ENCODE measurements at regions not wholly inside any gene's neighbourhood (a gene's known extent, or its start where the extent isn't known, plus 50 kb on each side); places are given as distances from the start of the nearest gene placed in this dataset.

GRCh38 chr7:33781796-33782195 lies 123.5 kb upstream of the BMPER start:
- Histone ChIP-seq H3K4me2 (ENCODE audit: low read depth, low read length, poor library complexity, severe bottlenecking) (no peak overlapping the region), H2AFZ (ENCODE audit: low read length) (no peak overlapping the region), H3K9me2 (replicated peaks; ENCODE audit: insufficient read depth, low read length) (no peaks in the 10 kb centered on the region), H3K27ac (ENCODE audit: low read length) (no peak overlapping the region), H3K4me1 (ENCODE audit: low read length) (no peaks in the 10 kb centered on the region), H4K20me1 (ENCODE audit: insufficient read depth, low read depth, low read length) (no peaks in the 10 kb centered on the region), H3K9me3 (ENCODE audit: low read length) (no peaks in the 10 kb centered on the region), H3K27me3 (ENCODE audit: low read length) (no peaks in the 10 kb centered on the region), H3K36me3 (ENCODE audit: insufficient read depth, low read length) (no peaks in the 10 kb centered on the region), H3K79me2 (ENCODE audit: low read length) (no peaks in the 10 kb centered on the region), H3K4me3 (ENCODE audit: low read length) (no peak overlapping the region), H3K9ac (ENCODE audit: low read length) (no peak overlapping the region)
- DNase-seq: no peak

DNA sequence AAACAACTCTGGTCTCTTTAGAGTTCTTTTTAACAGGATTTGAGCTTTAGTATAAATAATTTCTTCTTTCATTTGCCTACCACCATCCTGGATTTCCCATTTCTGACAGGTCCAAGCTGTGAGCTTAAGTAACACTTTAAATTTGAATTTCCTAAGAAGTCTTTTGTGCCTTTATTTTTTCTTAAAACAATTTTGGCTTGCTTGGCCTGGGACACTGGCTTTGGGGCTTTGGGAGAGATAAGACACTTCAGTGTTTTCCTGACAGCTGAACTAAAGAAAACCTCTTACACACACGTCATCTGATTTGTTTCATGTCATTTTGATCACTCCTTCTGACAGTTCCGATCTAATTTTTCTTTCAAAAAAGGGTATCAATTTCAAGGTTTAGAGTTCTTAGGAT lies 121.3 kb upstream of the BMPER start:
- Histone ChIP-seq H2AFZ (ENCODE audit: low read length) (no peak overlapping the region), H3K9me3 (ENCODE audit: low read length) (no peaks in the 10 kb centered on the region), H3K4me1 (ENCODE audit: low read length) (no peaks in the 10 kb centered on the region), H4K20me1 (ENCODE audit: insufficient read depth, low read depth, low read length) (no peaks in the 10 kb centered on the region), H3K9ac (ENCODE audit: low read length) (no peak overlapping the region), H3K27me3 (ENCODE audit: low read length) (no peaks in the 10 kb centered on the region), H3K27ac (ENCODE audit: low read length) (no peak overlapping the region), H3K36me3 (ENCODE audit: insufficient read depth, low read length) (no peaks in the 10 kb centered on the region), H3K79me2 (ENCODE audit: low read length) (no peaks in the 10 kb centered on the region), H3K9me2 (replicated peaks; ENCODE audit: insufficient read depth, low read length) (no peaks in the 10 kb centered on the region), H3K4me2 (ENCODE audit: low read depth, low read length, poor library complexity, severe bottlenecking) (no peak overlapping the region), H3K4me3 (ENCODE audit: low read length) (no peak overlapping the region)
- no peak for DNase-seq

- no peaks in the 10 kb centered on the region for H3K27me3 ChIP-seq (ENCODE audit: low read length)
- H3K9me3 ChIP-seq (ENCODE audit: low read length): no peaks in the 10 kb centered on the region
- no peak overlapping the region for H3K4me3 ChIP-seq (ENCODE audit: low read length)
- H4K20me1 ChIP-seq (ENCODE audit: insufficient read depth, low read depth, low read length): no peaks in the 10 kb centered on the region
- no peaks in the 10 kb centered on the region for H3K79me2 ChIP-seq (ENCODE audit: low read length)
- H3K4me2 ChIP-seq (ENCODE audit: low read depth, low read length, poor library complexity, severe bottlenecking): no peak overlapping the region
- H3K4me1 ChIP-seq (ENCODE audit: low read length): no peaks in the 10 kb centered on the region
- no peaks in the 10 kb centered on the region for H3K9me2 ChIP-seq (replicated peaks; ENCODE audit: insufficient read depth, low read length)
- DNase-seq: no peak
- H3K36me3 ChIP-seq (ENCODE audit: insufficient read depth, low read length): no peaks in the 10 kb centered on the region
- no peak overlapping the region for H2AFZ ChIP-seq (ENCODE audit: low read length)
- no peak overlapping the region for H3K27ac ChIP-seq (ENCODE audit: low read length)
- no peak overlapping the region for H3K9ac ChIP-seq (ENCODE audit: low read length)
Measured at GRCh38 chr7:33788531-33788930, 116.8 kb upstream of the BMPER start.

DNA sequence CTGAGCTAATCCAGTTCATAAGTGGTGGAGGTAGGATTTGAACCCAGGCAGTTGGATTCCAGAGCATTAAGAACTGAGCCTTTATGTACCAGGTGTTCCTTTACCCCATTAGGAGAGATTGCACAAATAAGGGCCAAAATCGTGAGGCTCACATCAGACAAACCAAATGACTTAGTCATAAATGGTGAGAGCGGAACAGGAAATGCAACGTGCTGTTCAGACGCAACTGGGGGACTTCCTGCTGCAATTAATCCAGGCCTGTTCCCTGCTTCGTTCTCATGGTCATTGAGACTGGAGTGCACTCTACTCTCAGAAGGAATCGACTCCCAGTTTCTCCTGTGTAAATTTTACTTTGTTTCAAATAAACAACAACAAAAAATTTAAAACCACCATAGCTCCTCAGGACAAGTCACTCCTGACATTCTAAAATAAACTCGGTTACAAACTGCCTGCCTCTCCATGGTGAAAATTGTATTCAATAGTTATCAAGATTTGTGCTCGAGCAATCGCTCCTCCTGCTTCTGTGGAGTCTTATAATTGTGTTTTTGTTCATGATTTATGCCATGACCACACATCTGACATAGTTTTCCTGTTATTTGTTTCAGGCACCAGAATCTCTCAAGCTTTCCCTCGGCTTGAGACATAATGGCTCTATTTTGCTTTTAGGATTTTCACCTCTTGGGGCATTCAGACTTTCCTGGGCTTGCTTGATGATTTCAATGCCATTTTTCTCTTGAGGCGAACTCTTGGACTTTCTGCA lies 115.3 kb upstream of the BMPER start:
- Histone ChIP-seq H3K9me3 (ENCODE audit: low read length) (no peaks in the 10 kb centered on the region), H3K36me3 (ENCODE audit: insufficient read depth, low read length) (no peaks in the 10 kb centered on the region), H2AFZ (ENCODE audit: low read length) (no peak overlapping the region), H3K79me2 (ENCODE audit: low read length) (no peaks in the 10 kb centered on the region), H4K20me1 (ENCODE audit: insufficient read depth, low read depth, low read length) (no peaks in the 10 kb centered on the region), H3K4me3 (ENCODE audit: low read length) (no peak overlapping the region), H3K9ac (ENCODE audit: low read length) (no peak overlapping the region), H3K4me1 (ENCODE audit: low read length) (no peaks in the 10 kb centered on the region), H3K9me2 (replicated peaks; ENCODE audit: insufficient read depth, low read length) (no peaks in the 10 kb centered on the region), H3K27me3 (ENCODE audit: low read length) (no peaks in the 10 kb centered on the region), H3K4me2 (ENCODE audit: low read depth, low read length, poor library complexity, severe bottlenecking) (no peak overlapping the region), H3K27ac (ENCODE audit: low read length) (no peak overlapping the region)
- DNase-seq: no peak

GRCh38 chr7:33790746-33791145 lies 114.6 kb upstream of the BMPER start:
- Histone ChIP-seq H3K4me3 (ENCODE audit: low read length) (no peak overlapping the region), H3K4me2 (ENCODE audit: low read depth, low read length, poor library complexity, severe bottlenecking) (no peak overlapping the region), H4K20me1 (ENCODE audit: insufficient read depth, low read depth, low read length) (no peaks in the 10 kb centered on the region), H2AFZ (ENCODE audit: low read length) (no peak overlapping the region), H3K9ac (ENCODE audit: low read length) (no peak overlapping the region), H3K9me2 (replicated peaks; ENCODE audit: insufficient read depth, low read length) (no peaks in the 10 kb centered on the region), H3K27me3 (ENCODE audit: low read length) (no peaks in the 10 kb centered on the region), H3K27ac (ENCODE audit: low read length) (no peak overlapping the region), H3K4me1 (ENCODE audit: low read length) (no peaks in the 10 kb centered on the region), H3K79me2 (ENCODE audit: low read length) (no peaks in the 10 kb centered on the region), H3K9me3 (ENCODE audit: low read length) (no peaks in the 10 kb centered on the region), H3K36me3 (ENCODE audit: insufficient read depth, low read length) (no peaks in the 10 kb centered on the region)
- no peak for DNase-seq

DNA sequence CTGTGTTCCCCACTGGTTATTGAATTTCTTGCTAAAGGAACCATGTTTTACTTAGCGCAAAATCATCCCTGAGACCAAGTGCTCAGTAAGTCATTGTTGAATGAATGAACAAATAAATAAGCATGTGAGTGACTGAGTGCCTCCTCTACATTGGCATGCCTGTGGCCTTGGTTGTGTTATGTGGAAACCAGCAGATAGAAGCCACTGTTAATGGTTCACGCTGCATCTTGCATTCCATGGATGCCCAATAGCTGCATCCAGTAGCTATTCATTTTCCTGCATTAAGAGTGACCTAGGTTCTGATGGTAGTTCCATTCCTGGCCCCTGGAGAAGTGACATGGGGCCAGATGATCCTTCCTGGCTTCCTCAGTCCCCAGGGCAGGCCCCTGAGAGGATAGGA lies 113.3 kb upstream of the BMPER start:
- no peak overlapping the region for H3K4me3 ChIP-seq (ENCODE audit: low read length)
- H3K27me3 ChIP-seq (ENCODE audit: low read length): no peaks in the 10 kb centered on the region
- H3K27ac ChIP-seq (ENCODE audit: low read length): no peak overlapping the region
- no peaks in the 10 kb centered on the region for H3K9me3 ChIP-seq (ENCODE audit: low read length)
- no peak overlapping the region for H2AFZ ChIP-seq (ENCODE audit: low read length)
- no peak for DNase-seq
- no peaks in the 10 kb centered on the region for H4K20me1 ChIP-seq (ENCODE audit: insufficient read depth, low read depth, low read length)
- H3K79me2 ChIP-seq (ENCODE audit: low read length): no peaks in the 10 kb centered on the region
- H3K36me3 ChIP-seq (ENCODE audit: insufficient read depth, low read length): no peaks in the 10 kb centered on the region
- H3K9ac ChIP-seq (ENCODE audit: low read length): no peak overlapping the region
- no peaks in the 10 kb centered on the region for H3K4me1 ChIP-seq (ENCODE audit: low read length)
- H3K4me2 ChIP-seq (ENCODE audit: low read depth, low read length, poor library complexity, severe bottlenecking): no peak overlapping the region
- no peaks in the 10 kb centered on the region for H3K9me2 ChIP-seq (replicated peaks; ENCODE audit: insufficient read depth, low read length)

- H3K27me3 ChIP-seq (ENCODE audit: low read length): no peaks in the 10 kb centered on the region
- no peaks in the 10 kb centered on the region for H3K4me1 ChIP-seq (ENCODE audit: low read length)
- no peak overlapping the region for H3K4me3 ChIP-seq (ENCODE audit: low read length)
- H3K36me3 ChIP-seq (ENCODE audit: insufficient read depth, low read length): no peaks in the 10 kb centered on the region
- H4K20me1 ChIP-seq (ENCODE audit: insufficient read depth, low read depth, low read length): no peaks in the 10 kb centered on the region
- H2AFZ ChIP-seq (ENCODE audit: low read length): no peak overlapping the region
- H3K9me2 ChIP-seq (replicated peaks; ENCODE audit: insufficient read depth, low read length): no peaks in the 10 kb centered on the region
- H3K79me2 ChIP-seq (ENCODE audit: low read length): no peaks in the 10 kb centered on the region
- no peak overlapping the region for H3K9ac ChIP-seq (ENCODE audit: low read length)
- no peak for DNase-seq
- H3K27ac ChIP-seq (ENCODE audit: low read length): no peak overlapping the region
- no peaks in the 10 kb centered on the region for H3K9me3 ChIP-seq (ENCODE audit: low read length)
- no peak overlapping the region for H3K4me2 ChIP-seq (ENCODE audit: low read depth, low read length, poor library complexity, severe bottlenecking)
Measured at GRCh38 chr7:33792547-33793105, 112.7 kb upstream of the BMPER start.

GRCh38 chr7:33793616-33794015 lies 111.7 kb upstream of the BMPER start:
- no peaks in the 10 kb centered on the region for H3K4me1 ChIP-seq (ENCODE audit: low read length)
- H3K9me2 ChIP-seq (replicated peaks; ENCODE audit: insufficient read depth, low read length): no peaks in the 10 kb centered on the region
- H4K20me1 ChIP-seq (ENCODE audit: insufficient read depth, low read depth, low read length): no peaks in the 10 kb centered on the region
- no peak overlapping the region for H3K9ac ChIP-seq (ENCODE audit: low read length)
- no peak overlapping the region for H2AFZ ChIP-seq (ENCODE audit: low read length)
- no peak overlapping the region for H3K27ac ChIP-seq (ENCODE audit: low read length)
- no peaks in the 10 kb centered on the region for H3K9me3 ChIP-seq (ENCODE audit: low read length)
- H3K36me3 ChIP-seq (ENCODE audit: insufficient read depth, low read length): no peaks in the 10 kb centered on the region
- H3K27me3 ChIP-seq (ENCODE audit: low read length): no peaks in the 10 kb centered on the region
- no peak for DNase-seq
- no peak overlapping the region for H3K4me3 ChIP-seq (ENCODE audit: low read length)
- H3K79me2 ChIP-seq (ENCODE audit: low read length): no peaks in the 10 kb centered on the region
- H3K4me2 ChIP-seq (ENCODE audit: low read depth, low read length, poor library complexity, severe bottlenecking): no peak overlapping the region

Measured in Karpas-422 (cell line).